Breast epithelium (tissue), 3 donors: ENCODE measurements at regions not wholly inside any gene's neighbourhood (a gene's known extent, or its start where the extent isn't known, plus 50 kb on each side); places are given as distances from the start of the nearest gene placed in this dataset.

Experiments used
- CTCF ChIP-seq, 3 donors: fragments of 450-650 bp; IDR thresholded peaks; one replicate each; pipeline ENCODE4 v1.5.1; 2016 to 2017; ENCODE audit warnings: antibody characterized with exemption in 3 of 3, mild to moderate bottlenecking in 3 of 3, moderate library complexity in 3 of 3
- POLR2A ChIP-seq: fragments of 450-650 bp; IDR thresholded peaks from one replicate; pipeline ENCODE4 v1.6.1; 2016; ENCODE audit warnings: antibody characterized with exemption, mild to moderate bottlenecking, moderate library complexity
- POLR2AphosphoS5 ChIP-seq, 3 donors: sonication (generic); formaldehyde crosslinking; IDR thresholded peaks; one replicate each; pipeline ENCODE4 v1.6.1; 2017; ENCODE audit warnings: antibody characterized with exemption in 3 of 3

GRCh38 chr6:47126647-47127391 lies 84.7 kb upstream of the ADGRF1 start:
- TF ChIP-seq CTCF (IDR thresholded peaks at IDR 0.05): no peak
- no peak for TF ChIP-seq POLR2AphosphoS5 (IDR thresholded peaks at IDR 0.05)
- TF ChIP-seq POLR2A: no peak
